ENCODE measurements at regions not wholly inside any gene's neighbourhood (a gene's known extent, or its start where the extent isn't known, plus 50 kb on each side); places are given as distances from the start of the nearest gene placed in this dataset.

- TF ChIP-seq ZBTB40 (IDR thresholded peaks at IDR 0.05; ENCODE audit: borderline replicate concordance) (no peak), ZSCAN29 (IDR thresholded peaks at IDR 0.05) (no peak), RAD51 (IDR thresholded peaks at IDR 0.05) (no peak), ZNF622 (IDR thresholded peaks at IDR 0.05) (no peak), STAT1 (conservative IDR thresholded peaks at IDR 0.05) (no peak)
- TF ChIP-seq, protein P1, sequence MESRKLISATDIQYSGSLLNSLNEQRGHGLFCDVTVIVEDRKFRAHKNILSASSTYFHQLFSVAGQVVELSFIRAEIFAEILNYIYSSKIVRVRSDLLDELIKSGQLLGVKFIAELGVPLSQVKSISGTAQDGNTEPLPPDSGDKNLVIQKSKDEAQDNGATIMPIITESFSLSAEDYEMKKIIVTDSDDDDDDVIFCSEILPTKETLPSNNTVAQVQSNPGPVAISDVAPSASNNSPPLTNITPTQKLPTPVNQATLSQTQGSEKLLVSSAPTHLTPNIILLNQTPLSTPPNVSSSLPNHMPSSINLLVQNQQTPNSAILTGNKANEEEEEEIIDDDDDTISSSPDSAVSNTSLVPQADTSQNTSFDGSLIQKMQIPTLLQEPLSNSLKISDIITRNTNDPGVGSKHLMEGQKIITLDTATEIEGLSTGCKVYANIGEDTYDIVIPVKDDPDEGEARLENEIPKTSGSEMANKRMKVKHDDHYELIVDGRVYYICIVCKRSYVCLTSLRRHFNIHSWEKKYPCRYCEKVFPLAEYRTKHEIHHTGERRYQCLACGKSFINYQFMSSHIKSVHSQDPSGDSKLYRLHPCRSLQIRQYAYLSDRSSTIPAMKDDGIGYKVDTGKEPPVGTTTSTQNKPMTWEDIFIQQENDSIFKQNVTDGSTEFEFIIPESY (IDR thresholded peaks at IDR 0.05): no peak
Observed at GRCh38 chr14:89621791-89622638, 205.0 kb upstream of the FOXN3 start (continued).

All from GM12878 (cell line).